Endothelial cell of umbilical vein (primary cell): ENCODE measurements at regions not wholly inside any gene's neighbourhood (a gene's known extent, or its start where the extent isn't known, plus 50 kb on each side); places are given as distances from the start of the nearest gene placed in this dataset.

Experiments used
- BruUV-seq: library from RNA; stranded (reverse); fragments of 400-500 nt; replicated peaks from 2 replicates; lab custom pipeline; 2021; lab: Mats Ljungman, UMichigan
- CTCF ChIA-PET: fragments of 300-600, 350-600 bp; sonication (Branson Sonifier 250); formaldehyde crosslinking; loops from one replicate; lab custom pipeline; 2021; ENCODE audit warnings: antibody characterized with exemption, inconsistent platforms; lab: Charles Lee
- POLR2A ChIA-PET: fragments of 300-600, 350-600 bp; sonication (Branson Sonifier 250); formaldehyde crosslinking; loops from one replicate; lab custom pipeline; 2021; ENCODE audit warnings: antibody characterized with exemption, inconsistent platforms; lab: Charles Lee
- DNase-seq: peaks from one replicate; pipeline ENCODE4 v3.0.0-alpha.2; 2011; ENCODE audit warnings: low read depth, low spot score
- FAIRE-seq: peaks from 2 replicates; lab custom pipeline; 2011; peaks lifted over from hg19 to GRCh38; lab: Jason Lieb, UNC
- H2AFZ ChIP-seq: 2 replicates; pipeline ENCODE4 v1.6.0; 2012; ENCODE audit warnings: low read depth, low read length, control low read depth, inconsistent platforms
- H3K27ac ChIP-seq: 2 replicates; pipeline ENCODE4 v1.5.1; 2011; ENCODE audit warnings: low read depth, mild to moderate bottlenecking, control low read depth, low read length, moderate library complexity; ENCODE audit not compliant: insufficient read depth
- H3K27me3 ChIP-seq, 2 experiments: 2 replicates each; pipeline versions ENCODE4 v1.6.0 to v1.6.1; 2011; ENCODE audit warnings: low read length in 2 of 2, mixed read lengths in 1 of 2; ENCODE audit not compliant: control insufficient read depth in 2 of 2, insufficient read depth in 2 of 2
- H3K36me3 ChIP-seq, 2 experiments: 2 replicates in 1 of 2; 3 replicates in 1 of 2; pipeline ENCODE4 v1.5.1; 2011; ENCODE audit warnings: low read length in 2 of 2, mild to moderate bottlenecking in 1 of 2, moderate library complexity in 1 of 2; ENCODE audit not compliant: control insufficient read depth in 2 of 2, insufficient read depth in 2 of 2; ENCODE audit errors: extremely low read depth in 1 of 2
- H3K4me1 ChIP-seq: 3 replicates; pipeline ENCODE4 v1.5.1; 2011; ENCODE audit warnings: mild to moderate bottlenecking, low read length; ENCODE audit not compliant: control insufficient read depth, insufficient read depth; ENCODE audit errors: extremely low read depth
- H3K4me2 ChIP-seq: 2 replicates; pipeline ENCODE4 v1.6.1; 2011; ENCODE audit warnings: low read length, control low read depth, mixed read lengths; ENCODE audit not compliant: insufficient read depth
- H3K4me3 ChIP-seq, 3 experiments: fragments of 200-600 bp in 1 of 3; sonication (generic), shearing (Covaris generic) in 1 of 3; replicated peaks in 1 of 3; 2 replicates each; pipeline ENCODE4 v1.5.1; 2011 to 2016; ENCODE audit warnings: control low read depth in 3 of 3, low read length in 3 of 3, mild to moderate bottlenecking in 2 of 3, inconsistent platforms in 1 of 3, low read depth in 1 of 3, moderate library complexity in 1 of 3; ENCODE audit not compliant: insufficient read depth in 1 of 3
- H3K79me2 ChIP-seq: 2 replicates; pipeline ENCODE4 v1.6.0; 2012; ENCODE audit warnings: low read length, inconsistent platforms; ENCODE audit not compliant: control insufficient read depth, insufficient read depth
- H3K9ac ChIP-seq: replicated peaks from 2 replicates; pipeline ENCODE3; 2011; ENCODE audit warnings: low read length, control low read depth; ENCODE audit not compliant: insufficient read depth; ENCODE audit errors: extremely low read depth
- H3K9me1 ChIP-seq: replicated peaks from 3 replicates; pipeline ENCODE4 v1.6.0; 2011; ENCODE audit warnings: mild to moderate bottlenecking, low read length; ENCODE audit not compliant: control insufficient read depth, insufficient read depth; ENCODE audit errors: extremely low read depth
- H3K9me3 ChIP-seq: replicated peaks from 2 replicates; pipeline ENCODE4 v1.5.1; 2012; ENCODE audit warnings: low read length, inconsistent platforms; ENCODE audit not compliant: control insufficient read depth, insufficient read depth
- H4K20me1 ChIP-seq: replicated peaks from 2 replicates; pipeline ENCODE3; 2011; ENCODE audit warnings: mild to moderate bottlenecking, low read length; ENCODE audit not compliant: control insufficient read depth, insufficient read depth; ENCODE audit errors: extremely low read depth
- EZH2 ChIP-seq: IDR thresholded peaks from 2 replicates; pipeline ENCODE4 v1.6.1; 2012; ENCODE audit warnings: borderline replicate concordance, low read depth, mild to moderate bottlenecking, moderate library complexity, low read length, inconsistent platforms; ENCODE audit not compliant: severe bottlenecking
- FOS ChIP-seq: IDR thresholded peaks from 2 replicates; pipeline ENCODE4 v1.6.1; 2011; ENCODE audit warnings: mild to moderate bottlenecking, low read length, moderate library complexity, borderline replicate concordance; ENCODE audit not compliant: insufficient read depth
- GATA2 ChIP-seq: IDR thresholded peaks from 2 replicates; pipeline ENCODE4 v1.7.0; 2011; ENCODE audit warnings: low read depth, mild to moderate bottlenecking, moderate library complexity, mixed read lengths, low read length; ENCODE audit not compliant: insufficient read length, insufficient read depth
- JUN ChIP-seq: IDR thresholded peaks from 2 replicates; pipeline ENCODE4 v1.6.1; 2011; ENCODE audit warnings: borderline replicate concordance, low read depth; ENCODE audit not compliant: insufficient read length, insufficient read depth
- MAX ChIP-seq: IDR thresholded peaks from 2 replicates; pipeline ENCODE4 v1.6.1; 2011; ENCODE audit not compliant: insufficient read depth, insufficient read length
- MYC ChIP-seq: IDR thresholded peaks from one replicate; pipeline ENCODE4 v1.6.1; 2011; ENCODE audit warnings: mild to moderate bottlenecking, low read depth, low read length
- POLR2A ChIP-seq: IDR thresholded peaks from 2 replicates; pipeline ENCODE4 v1.6.1; 2012; ENCODE audit warnings: low read depth, mild to moderate bottlenecking, control low read depth, low read length
- POLR2AphosphoS5 ChIP-seq: IDR thresholded peaks from 2 replicates; pipeline ENCODE4 v1.6.1; 2012; ENCODE audit warnings: low read depth, mild to moderate bottlenecking, control low read depth, low read length, moderate library complexity; ENCODE audit not compliant: insufficient read depth
- dilution Hi-C: fragments of 300-500 bp; cut with MboI; formaldehyde crosslinking; loops from one replicate; pipeline ENCODE4 v1.15.0; 2019; ENCODE audit warnings: low sequenced_read_pairs; ENCODE audit not compliant: extremely low pct_ligation_motif_present
- intact Hi-C: fragments of 100-400 bp; cut with micrococcal nuclease; formaldehyde crosslinking; loops from one replicate; pipeline ENCODE4 v1.10.0; 2022
- TF ChIP-seq, protein P1 (sequence below), 2 donors: IDR thresholded peaks; 1 replicate in 1 of 2; 2 replicates in 1 of 2; pipeline ENCODE4 v1.5.1; 2011; ENCODE audit warnings: low read length in 2 of 2, mild to moderate bottlenecking in 2 of 2, moderate library complexity in 2 of 2, control low read depth in 1 of 2, inconsistent platforms in 1 of 2, low read depth in 1 of 2; ENCODE audit not compliant: insufficient read depth in 1 of 2; ENCODE audit errors: extremely low read depth in 1 of 2

DNA sequence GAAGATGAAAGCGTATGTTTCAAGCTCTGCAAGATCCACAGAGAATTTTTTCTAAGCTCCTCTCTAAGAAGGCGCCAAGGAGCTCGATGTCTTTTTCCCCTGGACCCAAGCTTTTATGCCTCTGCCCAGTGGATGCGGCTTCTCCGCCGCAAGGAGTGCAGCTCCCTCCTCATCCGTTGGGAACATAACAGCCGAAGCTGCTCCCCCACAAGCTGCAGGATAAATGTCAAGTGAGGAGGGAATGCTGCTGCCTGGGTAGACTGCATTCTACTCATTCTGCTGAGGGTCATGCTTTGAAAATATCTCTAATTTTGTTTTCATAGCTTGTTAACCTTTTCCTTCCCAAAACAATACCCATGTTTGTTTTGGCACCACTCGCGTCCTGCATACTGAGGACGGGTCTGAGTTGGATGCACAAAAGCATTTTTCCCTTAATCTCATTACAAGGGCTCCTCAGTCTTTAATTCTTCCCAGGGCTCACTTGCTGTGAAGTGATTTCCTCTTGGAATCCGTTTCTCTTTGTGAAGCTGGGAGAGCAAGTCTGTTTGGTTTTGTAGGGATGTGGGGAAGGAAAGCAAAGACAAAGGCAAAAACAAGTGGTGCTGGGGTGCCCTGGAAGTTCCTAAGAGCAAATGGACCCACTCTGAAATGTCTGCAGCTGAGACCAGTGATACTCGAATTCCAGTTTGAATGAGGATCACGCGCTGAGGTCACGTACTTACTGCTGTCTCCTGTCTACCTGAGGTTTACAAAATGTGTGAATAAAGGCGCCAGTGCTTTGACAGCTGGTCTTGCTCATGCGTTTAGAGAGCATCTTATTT is 134.0 kb upstream of the IRF2BP2 start:
- POLR2A ChIA-PET = interaction anchor here (0.6 to 2.2 kb wide), 8 partner anchors 11 to 254 kb away, joined by 3 to 26 read pairs (median 4); no protein-coding TSS in a partner anchor
- peak; percentile 97 for TF ChIP-seq GATA2
- TF ChIP-seq, protein P1, sequence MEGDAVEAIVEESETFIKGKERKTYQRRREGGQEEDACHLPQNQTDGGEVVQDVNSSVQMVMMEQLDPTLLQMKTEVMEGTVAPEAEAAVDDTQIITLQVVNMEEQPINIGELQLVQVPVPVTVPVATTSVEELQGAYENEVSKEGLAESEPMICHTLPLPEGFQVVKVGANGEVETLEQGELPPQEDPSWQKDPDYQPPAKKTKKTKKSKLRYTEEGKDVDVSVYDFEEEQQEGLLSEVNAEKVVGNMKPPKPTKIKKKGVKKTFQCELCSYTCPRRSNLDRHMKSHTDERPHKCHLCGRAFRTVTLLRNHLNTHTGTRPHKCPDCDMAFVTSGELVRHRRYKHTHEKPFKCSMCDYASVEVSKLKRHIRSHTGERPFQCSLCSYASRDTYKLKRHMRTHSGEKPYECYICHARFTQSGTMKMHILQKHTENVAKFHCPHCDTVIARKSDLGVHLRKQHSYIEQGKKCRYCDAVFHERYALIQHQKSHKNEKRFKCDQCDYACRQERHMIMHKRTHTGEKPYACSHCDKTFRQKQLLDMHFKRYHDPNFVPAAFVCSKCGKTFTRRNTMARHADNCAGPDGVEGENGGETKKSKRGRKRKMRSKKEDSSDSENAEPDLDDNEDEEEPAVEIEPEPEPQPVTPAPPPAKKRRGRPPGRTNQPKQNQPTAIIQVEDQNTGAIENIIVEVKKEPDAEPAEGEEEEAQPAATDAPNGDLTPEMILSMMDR (IDR thresholded peaks at IDR 0.05; ENCODE audit: extremely low read depth in 1 of 2, insufficient read depth in 1 of 2, low read depth in 1 of 2, low read length in 2 of 2) = peak in 1 of 2 donors; percentile 15
- TF ChIP-seq EZH2 = no peak
- TF ChIP-seq FOS = peak; percentile 57
- TF ChIP-seq MAX = no peak
- TF ChIP-seq POLR2AphosphoS5 = peak; percentile 99
- TF ChIP-seq JUN = peak; percentile 46
- peak; percentile 91 for TF ChIP-seq POLR2A
- TF ChIP-seq MYC = peak; percentile 58
- Histone ChIP-seq H3K36me3 (no peaks in the 10 kb centered on the region), H3K4me3 (peak overlapping the region in 1 of 3 experiments; percentile 7), H3K79me2 (no peaks in the 10 kb centered on the region), H3K9me1 (no peaks in the 10 kb centered on the region), H3K4me2 (peak overlapping the region; percentile 57), H3K4me1 (peaks cover 36% of the 10 kb centered on the region), H3K9me3 (no peaks in the 10 kb centered on the region), H3K27ac (peak overlapping the region; percentile 88), H3K27me3 (no peaks in the 10 kb centered on the region), H2AFZ (no peak overlapping the region), H3K9ac (peak overlapping the region; percentile 80), H4K20me1 (no peaks in the 10 kb centered on the region)
- BruUV-seq = no TSS peak
- intact Hi-C loops (loop anchor here (1.0 kb wide), 15 partner anchors 13 to 339 kb away; no protein-coding TSS in a partner anchor), dilution Hi-C loops (loop anchor here (25.0 kb wide), 1 partner anchor 93 kb away; no protein-coding TSS in a partner anchor)
- CTCF ChIA-PET = interaction anchor here (0.8 to 3.4 kb wide), 29 partner anchors 11 to 346 kb away, joined by 3 to 46 read pairs (median 5); no protein-coding TSS in a partner anchor
- peak; percentile 99 for DNase-seq
- peak; percentile 98 for FAIRE-seq
